ELR (cell line): ENCODE measurements at regions not wholly inside any gene's neighbourhood (a gene's known extent, or its start where the extent isn't known, plus 50 kb on each side); places are given as distances from the start of the nearest gene placed in this dataset.

Experiments
- DNase-seq: peaks from one replicate; pipeline ENCODE4 v3.0.0-alpha.2; 2015; ENCODE audit warnings: low read depth

- no peak for DNase-seq
These were observed 1242.9 kb upstream of the CDH6 start for GRCh38 chr5:29950416-29951145.

- no peak for DNase-seq
These were observed 1244.1 kb upstream of the CDH6 start for GRCh38 chr5:29949301-29949872.

GRCh38 chr5:29944327-29944726 is 1249.2 kb upstream of the CDH6 start:
- DNase-seq: no peak

- no peak for DNase-seq
These were observed 1251.4 kb upstream of the CDH6 start for GRCh38 chr5:29942089-29942488.

GRCh38 chr5:29939988-29940387 is 1253.5 kb upstream of the CDH6 start:
- no peak for DNase-seq

GRCh38 chr5:29935371-29935770 is 1258.1 kb upstream of the CDH6 start:
- no peak for DNase-seq

GRCh38 chr5:29930316-29930715 is 1263.2 kb upstream of the CDH6 start:
- DNase-seq: no peak

GRCh38 chr5:29924107-29924506 is 1269.4 kb upstream of the CDH6 start:
- DNase-seq: no peak

GRCh38 chr5:29905626-29906353 is 1287.7 kb upstream of the CDH6 start:
- DNase-seq: no peak

- DNase-seq: no peak
These were observed 1290.6 kb upstream of the CDH6 start for GRCh38 chr5:29902859-29903258.

- DNase-seq: no peak
These were observed 1293.9 kb upstream of the CDH6 start for GRCh38 chr5:29899583-29899982.

GRCh38 chr5:29897916-29898315 is 1295.6 kb upstream of the CDH6 start:
- DNase-seq: no peak

GRCh38 chr5:29896646-29897045 is 1296.8 kb upstream of the CDH6 start:
- no peak for DNase-seq

GRCh38 chr5:29894668-29895067 is 1298.8 kb upstream of the CDH6 start:
- DNase-seq: no peak

GRCh38 chr5:29889051-29889450 is 1304.4 kb upstream of the CDH6 start:
- no peak for DNase-seq

GRCh38 chr5:29885595-29885994 is 1307.9 kb upstream of the CDH6 start:
- DNase-seq: no peak

- no peak for DNase-seq
These were observed 1311.5 kb upstream of the CDH6 start for GRCh38 chr5:29882036-29882435.

- DNase-seq: no peak
These were observed 1314.1 kb upstream of the CDH6 start for GRCh38 chr5:29879401-29879800.

GRCh38 chr5:29878599-29878998 is 1314.9 kb upstream of the CDH6 start:
- DNase-seq: no peak

GRCh38 chr5:29867155-29867554 is 1326.3 kb upstream of the CDH6 start:
- DNase-seq: no peak

GRCh38 chr5:29853711-29854220 is 1339.7 kb upstream of the CDH6 start:
- no peak for DNase-seq

GRCh38 chr5:29852329-29852728 is 1341.2 kb upstream of the CDH6 start:
- DNase-seq: no peak

- no peak for DNase-seq
These were observed 1348.3 kb upstream of the CDH6 start for GRCh38 chr5:29845206-29845605.
